B cell (primary cell): ENCODE measurements at regions not wholly inside any gene's neighbourhood (a gene's known extent, or its start where the extent isn't known, plus 50 kb on each side); places are given as distances from the start of the nearest gene placed in this dataset.

Experiments used
- EZH2 ChIP-seq: IDR thresholded peaks from 2 replicates; pipeline ENCODE4 v1.6.1; 2012; ENCODE audit warnings: borderline replicate concordance, low read depth, mild to moderate bottlenecking, moderate library complexity, low read length; ENCODE audit not compliant: insufficient read depth, poor library complexity, severe bottlenecking
- TF ChIP-seq, protein P1 (sequence below): fragments of 200-600 bp; IDR thresholded peaks from one replicate; pipeline ENCODE4 v1.8.0; 2022; ENCODE audit warnings: antibody characterized with exemption, mild to moderate bottlenecking

DNA sequence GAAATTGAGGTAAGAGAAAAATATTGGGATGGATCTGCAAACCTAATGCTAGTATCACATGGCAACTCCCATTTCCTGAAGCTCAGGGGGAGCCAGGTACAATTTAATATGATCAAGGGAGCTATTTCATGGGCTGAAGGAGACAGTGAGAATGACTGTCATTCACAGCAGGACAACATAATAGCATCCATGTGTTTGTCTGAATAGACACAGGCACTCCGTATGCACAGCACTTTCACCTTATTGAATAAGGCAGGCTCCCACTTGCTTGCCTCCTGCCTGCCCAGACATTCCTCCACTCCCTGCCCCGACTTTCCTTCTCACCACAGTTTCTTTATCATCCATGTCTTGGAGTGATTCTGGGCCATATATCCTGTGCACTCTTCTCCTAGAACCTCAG, 156.6 kb upstream of the SLC24A5 start:
- TF ChIP-seq, protein P1, sequence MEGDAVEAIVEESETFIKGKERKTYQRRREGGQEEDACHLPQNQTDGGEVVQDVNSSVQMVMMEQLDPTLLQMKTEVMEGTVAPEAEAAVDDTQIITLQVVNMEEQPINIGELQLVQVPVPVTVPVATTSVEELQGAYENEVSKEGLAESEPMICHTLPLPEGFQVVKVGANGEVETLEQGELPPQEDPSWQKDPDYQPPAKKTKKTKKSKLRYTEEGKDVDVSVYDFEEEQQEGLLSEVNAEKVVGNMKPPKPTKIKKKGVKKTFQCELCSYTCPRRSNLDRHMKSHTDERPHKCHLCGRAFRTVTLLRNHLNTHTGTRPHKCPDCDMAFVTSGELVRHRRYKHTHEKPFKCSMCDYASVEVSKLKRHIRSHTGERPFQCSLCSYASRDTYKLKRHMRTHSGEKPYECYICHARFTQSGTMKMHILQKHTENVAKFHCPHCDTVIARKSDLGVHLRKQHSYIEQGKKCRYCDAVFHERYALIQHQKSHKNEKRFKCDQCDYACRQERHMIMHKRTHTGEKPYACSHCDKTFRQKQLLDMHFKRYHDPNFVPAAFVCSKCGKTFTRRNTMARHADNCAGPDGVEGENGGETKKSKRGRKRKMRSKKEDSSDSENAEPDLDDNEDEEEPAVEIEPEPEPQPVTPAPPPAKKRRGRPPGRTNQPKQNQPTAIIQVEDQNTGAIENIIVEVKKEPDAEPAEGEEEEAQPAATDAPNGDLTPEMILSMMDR = no peak
- TF ChIP-seq EZH2 = no peak
